HG03565 (cell line): ENCODE measurements at regions not wholly inside any gene's neighbourhood (a gene's known extent, or its start where the extent isn't known, plus 50 kb on each side); places are given as distances from the start of the nearest gene placed in this dataset.
"Not testable (repeated sequence)": the region's sequence is repeated elsewhere in the genome, so short reads cannot be mapped to it uniquely, and the experiment has no call there.

Source experiments
- ATAC-seq: cut with Tn5 transposase; IDR thresholded peaks from one replicate; pipeline ENCODE4 v1.9.1; 2021; ENCODE audit warnings: mild to moderate bottlenecking, moderate library complexity; ENCODE audit not compliant: unreplicated experiment

DNA sequence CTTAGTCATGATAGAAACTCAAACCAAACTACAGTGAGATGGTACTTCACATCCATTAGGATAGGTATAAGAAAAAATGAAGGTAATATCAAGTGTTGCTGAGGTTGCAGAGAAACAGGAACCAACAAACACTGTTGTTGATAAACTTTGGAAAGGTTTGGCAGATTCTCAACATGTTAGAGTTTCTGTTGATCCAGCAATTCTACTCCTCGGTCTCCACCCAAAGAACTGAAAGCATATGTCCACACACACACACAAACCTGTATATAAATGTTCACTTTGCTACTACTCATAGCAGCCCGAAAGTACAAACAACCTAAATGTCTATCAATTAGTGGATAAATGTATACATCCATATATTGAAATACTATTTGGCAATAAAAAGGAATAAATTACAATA, 128.3 kb upstream of the CARMIL1 start:
- ATAC-seq = no peak

DNA sequence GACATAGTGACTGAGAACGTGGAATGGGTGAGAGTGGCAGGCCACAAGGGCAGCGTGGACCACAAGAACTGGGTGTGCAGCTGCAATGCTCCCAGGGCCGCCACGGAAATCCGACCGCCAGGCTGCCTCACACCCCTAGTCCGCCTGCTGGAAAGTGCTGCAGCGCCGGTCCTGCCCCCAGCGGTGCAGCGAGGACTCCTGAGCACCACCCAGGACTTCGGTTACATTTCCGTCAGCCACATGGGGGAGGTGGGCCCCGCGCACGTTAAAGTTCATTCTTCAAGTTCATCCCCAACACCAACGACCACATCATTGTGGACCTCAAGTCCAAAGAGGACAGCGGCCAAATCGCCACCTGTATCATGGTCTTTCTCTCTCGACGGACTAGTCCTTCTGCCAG, 126.1 kb upstream of the CARMIL1 start:
- ATAC-seq = no peak

DNA sequence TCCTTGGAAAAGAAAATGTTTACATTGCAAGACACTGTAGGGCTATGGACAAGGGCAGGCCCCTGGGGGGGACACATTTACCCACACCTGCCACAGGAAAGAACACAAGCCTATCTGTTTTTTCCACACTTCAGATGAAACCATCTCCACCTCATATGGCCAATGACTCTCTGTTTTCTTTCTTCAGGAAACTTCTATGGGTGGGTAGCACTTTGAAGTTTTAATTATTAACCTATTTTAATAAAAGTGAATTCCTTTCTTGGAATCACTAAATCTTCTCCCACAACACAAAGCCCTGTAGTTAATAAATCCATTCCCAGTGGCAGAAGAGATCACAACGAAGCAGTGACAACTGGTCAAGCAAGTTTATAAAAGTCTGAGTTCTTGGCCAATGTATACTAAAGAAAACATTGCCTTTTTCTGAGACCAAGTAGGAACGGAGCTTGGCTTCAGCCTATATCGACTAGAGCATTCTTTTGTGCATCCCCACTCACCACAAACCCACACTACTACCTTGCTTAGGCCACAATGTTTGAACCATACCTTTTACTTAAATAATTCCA, 125.1 kb upstream of the CARMIL1 start:
- no peak for ATAC-seq

DNA sequence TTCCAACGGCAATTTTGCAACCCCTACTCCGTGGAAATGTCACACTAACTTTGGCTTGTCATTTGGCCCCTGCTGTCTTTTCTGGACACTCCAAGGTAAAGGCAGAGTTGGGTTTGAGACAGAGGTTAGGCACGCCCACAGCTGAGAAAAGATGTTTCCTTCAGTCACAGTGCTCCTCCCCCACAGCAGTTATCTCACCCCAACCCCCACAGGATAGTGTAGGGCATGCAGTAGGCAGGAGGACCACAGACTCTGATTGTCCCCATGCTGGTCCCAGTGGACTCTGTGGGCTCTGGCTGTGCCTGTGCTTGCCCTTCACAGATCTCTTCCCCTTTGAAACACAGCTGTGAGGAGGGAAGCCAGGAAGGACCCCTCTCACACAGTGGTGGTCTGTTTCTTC, 124.0 kb upstream of the CARMIL1 start:
- no peak for ATAC-seq

DNA sequence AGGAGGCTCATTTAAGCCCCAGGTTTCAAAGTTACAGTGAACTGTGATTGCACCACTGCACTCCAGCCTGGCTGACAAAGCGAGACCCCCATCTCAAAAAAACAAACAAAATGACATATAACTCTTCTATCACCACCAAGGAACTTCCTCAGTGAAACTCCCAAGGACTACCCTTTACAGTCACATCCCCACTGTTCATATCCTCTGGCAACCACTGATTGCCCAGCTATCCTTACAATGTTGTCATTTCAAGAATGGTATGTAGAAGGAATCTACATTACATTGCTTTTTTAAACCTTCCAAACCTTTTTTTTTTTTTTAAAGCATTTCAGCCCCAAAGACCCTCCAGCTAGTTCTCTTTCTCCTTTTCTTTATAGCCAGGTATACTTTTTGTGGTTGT, 123.1 kb upstream of the CARMIL1 start:
- no peak for ATAC-seq

DNA sequence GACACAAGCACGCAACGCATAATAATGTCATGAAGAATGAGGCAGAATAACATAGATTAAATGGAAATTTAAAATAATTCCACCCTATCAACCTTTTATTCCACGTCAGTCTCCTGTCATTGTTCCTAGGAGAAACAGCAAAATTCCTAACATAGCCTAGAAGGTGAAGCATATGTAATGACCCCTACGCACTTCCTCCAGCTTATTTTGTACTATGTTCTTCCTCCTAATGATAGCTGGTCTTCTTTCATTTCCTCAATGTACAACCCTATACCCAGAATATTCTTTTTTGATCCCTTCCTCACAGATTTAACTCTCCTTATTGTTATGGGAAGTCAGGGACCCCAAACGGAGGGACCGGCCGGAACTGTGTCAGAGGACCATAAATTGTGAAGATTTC, 122.0 kb upstream of the CARMIL1 start:
- no peak for ATAC-seq

DNA sequence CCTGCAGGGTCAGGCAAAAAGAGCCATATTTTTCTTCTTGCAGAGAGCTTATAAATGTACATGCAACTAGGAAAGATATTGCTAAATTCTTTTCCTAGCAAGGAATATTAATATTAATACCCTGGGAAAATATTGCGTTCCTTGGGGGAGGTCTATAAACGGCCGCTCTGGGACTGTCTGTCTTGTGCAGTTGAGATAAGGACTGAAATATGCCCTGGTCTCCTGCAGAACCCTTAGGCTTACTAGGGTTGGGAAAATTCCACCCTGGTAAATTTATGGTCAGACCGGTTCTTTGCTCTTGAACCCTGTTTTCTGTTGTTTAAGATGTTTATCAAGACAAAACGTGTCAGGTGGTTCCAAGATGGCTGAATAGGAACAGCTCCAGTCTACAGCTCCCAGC, 121.3 kb upstream of the CARMIL1 start:
- no peak for ATAC-seq

DNA sequence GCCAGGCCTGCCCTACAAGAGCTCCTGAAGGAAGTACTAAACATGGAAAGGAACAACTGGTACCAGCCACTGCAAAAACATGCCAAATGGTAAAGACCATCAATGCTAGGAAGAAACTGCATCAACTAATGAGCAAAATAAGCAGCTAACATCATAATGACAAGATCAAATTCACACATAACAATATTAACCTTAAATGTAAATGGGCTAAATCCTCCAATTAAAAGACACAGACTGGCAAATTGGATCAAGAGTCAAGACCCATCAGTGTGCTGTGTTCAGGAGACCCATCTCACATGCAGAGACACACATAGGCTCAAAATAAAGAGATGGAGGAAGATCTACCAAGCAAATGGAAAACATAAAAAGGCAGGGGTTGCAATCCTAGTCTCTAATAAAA, 119.0 kb upstream of the CARMIL1 start:
- ATAC-seq = not testable (repeated sequence)

DNA sequence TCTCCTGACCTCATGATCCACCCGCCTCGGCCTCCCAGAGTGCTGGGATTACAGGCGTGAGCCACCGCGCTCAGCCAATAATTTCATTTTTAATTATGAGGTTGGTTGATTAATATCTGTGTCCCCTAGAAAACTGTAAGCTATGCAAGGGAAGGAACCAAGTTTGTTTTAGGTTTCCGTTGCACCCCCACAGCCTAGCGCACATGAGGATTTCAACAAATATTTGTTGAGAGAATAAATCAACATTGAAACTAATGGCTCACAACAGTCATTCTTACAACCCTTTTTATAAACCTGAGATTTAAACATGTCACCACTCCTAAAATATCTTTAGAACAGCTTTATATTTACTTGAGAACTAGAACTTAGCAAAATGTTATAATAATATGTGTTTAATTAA, 114.0 kb upstream of the CARMIL1 start:
- ATAC-seq = no peak

DNA sequence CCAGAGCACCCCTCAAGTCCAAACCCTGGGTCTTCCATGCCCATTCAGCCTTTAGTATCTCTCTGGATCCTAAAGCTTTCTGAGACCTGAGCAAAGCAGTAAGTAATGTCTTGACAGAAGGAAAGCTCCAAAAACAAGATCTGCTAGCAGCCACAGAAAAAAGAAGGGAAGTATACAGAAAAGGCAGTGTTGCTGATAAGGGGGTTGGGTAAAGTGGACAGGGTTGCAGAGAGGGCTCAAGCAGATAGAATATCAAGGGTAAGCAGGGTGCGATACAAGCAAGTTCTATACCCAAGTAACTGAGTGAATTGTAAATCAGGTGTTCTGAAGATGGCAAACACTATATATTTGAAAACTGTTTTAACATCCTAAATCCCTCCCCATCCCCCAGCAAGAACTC, 113.4 kb upstream of the CARMIL1 start:
- no peak for ATAC-seq

DNA sequence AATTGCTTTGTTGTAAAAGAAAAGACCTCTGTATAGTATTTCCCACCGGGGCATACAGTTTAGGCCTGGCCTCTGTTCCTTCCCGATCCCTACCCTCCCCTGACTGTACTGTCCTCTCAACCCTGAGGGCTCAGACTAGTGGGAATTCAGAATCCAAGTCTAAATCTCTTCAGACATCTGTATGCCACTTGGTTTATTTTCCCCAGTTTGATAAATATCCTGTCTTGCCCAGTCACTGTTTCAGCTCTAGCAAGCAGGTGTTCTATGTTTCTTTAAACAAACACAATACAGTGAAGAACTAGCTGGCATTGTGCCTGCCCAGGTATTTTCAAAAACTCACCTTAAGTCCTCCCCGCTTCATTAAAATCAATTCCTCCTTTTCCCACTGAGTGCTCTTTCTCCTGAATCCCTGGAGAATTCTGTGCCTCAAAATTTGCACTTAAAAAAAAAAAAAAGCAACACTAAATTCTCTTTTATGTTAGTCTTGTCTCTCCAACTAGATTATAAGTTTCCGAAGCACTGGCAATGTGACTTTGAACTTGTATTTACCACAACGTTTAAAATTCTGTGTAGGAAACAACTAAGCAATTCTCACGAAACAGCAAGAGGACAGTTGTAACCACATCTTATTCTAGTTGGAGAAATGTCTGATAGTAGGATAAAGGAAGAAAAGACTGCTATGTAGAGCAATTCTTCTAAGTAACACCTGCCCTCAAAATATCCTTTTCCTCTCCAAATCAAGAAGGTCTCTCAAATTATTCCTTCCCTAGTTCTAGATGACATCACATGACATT, 112.0 kb upstream of the CARMIL1 start:
- no peak for ATAC-seq

DNA sequence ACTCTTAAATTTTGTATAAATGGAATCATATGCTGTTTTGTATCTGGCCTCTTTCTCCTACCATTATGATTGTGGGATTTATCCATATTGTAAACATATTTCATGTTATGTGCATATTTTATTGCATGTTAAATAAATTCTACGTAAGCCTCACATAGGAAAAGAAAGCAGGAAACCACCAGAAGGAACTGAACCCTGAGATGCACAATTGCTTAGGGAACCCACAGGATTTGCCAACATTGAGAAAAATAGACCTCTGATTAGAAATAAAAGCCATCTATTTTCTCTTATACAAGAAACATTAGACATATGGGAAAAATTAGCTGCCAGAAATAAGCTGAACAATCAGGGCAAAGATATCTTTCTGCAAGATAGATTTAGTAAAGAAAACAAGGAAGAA, 111.2 kb upstream of the CARMIL1 start:
- ATAC-seq = no peak

DNA sequence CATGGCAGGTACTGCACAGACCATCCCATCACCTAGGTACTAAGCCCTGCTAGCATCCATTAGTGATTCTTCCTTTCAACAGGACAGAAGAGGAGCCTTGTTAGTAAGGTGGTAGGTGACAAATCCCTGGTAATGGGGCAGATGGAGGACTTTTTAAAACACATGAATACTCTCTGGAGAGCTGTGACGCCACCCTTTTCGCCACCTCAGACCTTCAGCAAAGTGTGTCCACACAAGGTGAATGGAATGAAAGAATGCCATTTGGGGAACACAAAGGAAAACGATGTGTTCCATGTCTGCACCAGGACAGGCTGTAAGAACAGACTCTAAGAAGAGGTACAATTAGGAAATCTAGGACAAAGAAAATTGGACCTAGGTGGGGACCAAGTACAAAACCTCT, 110.5 kb upstream of the CARMIL1 start:
- ATAC-seq = no peak

DNA sequence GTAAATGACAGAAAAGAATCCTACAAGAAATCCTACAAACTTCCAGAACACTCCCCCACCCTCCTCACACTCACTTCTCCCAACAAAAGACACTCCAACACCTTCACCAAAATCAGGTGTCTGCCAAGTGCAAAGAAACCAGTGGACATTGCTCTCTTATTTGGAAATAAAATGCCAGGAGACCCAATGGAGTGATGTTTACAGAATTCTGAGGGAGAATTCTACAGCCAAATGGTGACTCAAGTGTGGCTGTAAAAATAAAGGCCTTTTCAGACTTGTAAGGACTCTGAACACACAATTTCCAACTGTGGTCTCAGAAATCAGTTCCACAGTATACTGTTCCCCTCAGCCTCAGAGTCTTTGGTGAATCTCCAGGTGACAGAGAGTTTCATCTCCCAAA, 109.6 kb upstream of the CARMIL1 start:
- ATAC-seq = no peak

DNA sequence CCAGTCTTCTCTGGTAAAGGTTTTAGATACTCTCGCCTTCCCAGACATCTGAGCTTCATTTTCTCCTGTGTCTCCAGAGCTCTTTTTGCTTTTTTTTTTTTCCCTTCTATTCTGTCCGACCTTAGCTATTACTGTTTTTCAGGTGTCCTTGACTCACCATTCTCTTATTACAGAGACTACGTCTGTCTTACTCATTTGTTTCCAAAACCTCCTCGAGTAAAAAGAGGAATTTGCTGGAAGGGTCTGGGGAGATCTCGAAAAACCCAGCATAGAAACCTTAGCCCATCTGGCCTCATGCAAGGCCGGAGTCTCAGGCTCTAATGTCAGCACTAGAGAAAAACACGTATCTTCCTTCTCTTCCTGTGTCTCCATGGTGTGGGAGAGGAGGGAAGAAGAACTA, 109.2 kb upstream of the CARMIL1 start:
- no peak for ATAC-seq

DNA sequence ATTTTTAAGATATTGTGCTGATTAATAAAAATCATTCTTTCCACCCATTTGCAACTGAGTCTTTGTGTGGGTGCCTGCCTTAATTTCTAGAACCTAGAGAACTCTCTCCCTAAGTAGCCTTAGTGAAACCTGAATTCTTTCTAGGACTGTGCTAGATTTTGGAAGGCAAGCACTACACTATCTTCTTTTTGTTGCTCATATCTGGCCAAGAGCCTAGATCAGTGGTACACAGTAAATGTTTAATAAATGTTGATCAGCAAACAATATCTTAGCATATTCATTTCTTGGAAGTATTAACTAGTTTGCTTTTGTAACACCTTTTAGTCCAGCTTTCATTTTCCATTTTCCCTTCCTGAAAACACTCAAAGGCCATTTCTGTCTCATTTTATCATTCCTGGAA, 108.5 kb upstream of the CARMIL1 start:
- ATAC-seq = no peak

DNA sequence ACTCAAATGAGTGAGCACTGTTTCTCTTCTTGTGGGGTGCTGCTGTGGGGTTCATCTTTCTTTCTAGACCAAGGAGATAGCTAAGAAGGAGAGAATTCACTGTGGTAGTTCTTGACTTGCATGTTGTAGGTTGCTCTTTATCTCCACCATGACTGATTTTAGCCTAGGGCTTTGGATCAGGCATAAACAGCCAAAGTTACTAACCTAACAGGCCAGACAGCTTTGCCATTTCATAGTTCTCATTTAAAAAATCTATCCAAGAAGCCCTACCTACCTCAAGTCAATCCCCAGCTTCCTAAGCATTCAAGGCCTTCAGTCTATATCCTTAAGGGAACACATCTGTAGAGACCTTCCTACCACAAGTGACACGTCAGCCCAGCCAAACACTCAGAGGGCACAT, 107.9 kb upstream of the CARMIL1 start:
- ATAC-seq = no peak

DNA sequence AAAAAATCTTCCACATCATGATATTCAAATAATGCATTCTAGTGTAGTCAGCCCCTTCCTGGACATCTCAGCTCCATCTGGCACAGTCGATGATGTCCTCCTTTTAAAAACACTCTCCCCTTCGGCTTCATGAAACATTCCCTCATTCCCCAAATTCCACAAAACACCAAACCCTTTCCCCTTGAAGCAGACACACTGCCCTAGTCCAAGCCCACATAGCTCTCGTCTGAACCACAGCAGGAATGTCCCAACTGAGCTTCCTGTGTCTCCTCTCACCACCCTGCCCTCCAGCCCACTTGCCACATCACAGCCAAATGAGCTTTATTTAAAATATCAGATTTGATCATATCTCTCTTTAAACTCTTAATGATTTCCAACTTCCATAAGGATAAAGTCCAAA, 106.4 kb upstream of the CARMIL1 start:
- ATAC-seq = no peak

DNA sequence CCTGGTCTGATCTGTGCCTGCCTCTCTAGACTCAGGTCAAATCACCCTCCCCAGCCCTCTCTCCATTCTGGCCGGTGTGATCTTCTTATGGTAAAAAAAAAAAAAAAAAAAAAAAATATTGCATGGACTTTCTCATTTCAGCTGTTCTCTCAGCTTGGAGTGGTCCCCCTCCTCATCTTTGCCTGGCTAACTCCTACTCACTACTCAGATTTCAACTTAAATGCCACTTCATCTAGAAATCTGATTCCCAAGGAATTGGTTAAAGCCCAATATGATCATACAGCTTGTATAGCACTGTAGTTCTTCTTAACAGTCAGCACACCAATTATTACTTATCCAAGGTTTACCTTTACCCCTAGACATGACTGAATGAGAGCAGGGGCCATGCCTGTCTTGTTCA, 105.9 kb upstream of the CARMIL1 start:
- no peak for ATAC-seq

DNA sequence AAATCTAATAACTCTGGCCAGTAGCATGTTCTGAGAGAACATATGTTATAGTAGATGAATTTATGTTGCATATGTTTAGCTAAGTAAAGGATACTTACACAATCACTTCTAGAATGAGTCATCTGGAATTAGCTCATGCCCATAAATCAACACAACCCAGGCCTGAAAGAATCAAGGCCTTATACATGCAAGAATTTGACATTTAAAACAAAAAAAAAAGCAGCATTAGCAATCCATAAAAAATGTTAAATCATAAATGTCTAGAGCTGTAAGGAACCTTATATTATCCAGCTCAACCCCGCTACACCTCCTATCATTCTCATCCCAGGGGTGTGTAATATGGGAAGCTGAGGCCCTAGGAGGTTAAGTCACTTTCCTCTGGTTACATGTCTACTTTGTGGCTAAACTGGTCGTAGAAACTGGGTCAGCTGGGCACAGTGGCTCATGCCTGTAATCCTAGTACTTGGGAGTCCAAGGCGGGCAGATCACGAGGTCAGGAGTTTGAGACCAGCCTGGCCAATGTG, 105.2 kb upstream of the CARMIL1 start:
- ATAC-seq = no peak

DNA sequence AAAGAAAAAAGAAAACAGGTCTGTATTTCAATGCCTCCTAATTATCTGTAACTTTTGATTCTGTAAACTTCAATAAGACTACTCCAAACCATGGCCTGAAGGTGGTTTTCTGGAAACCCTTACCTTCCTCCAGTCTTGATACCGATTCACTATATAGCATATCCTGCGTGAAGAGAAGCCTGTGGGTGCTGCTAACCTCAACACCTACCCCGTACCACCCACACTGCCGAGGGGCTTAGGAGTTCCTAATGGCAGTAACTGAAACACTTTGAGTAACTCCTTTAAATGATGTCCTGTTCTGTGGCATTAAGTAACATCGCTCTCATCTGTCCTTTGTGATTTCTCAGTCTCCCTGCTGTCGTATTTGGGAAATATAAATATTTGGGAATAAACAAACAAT, 104.5 kb upstream of the CARMIL1 start:
- ATAC-seq = no peak

DNA sequence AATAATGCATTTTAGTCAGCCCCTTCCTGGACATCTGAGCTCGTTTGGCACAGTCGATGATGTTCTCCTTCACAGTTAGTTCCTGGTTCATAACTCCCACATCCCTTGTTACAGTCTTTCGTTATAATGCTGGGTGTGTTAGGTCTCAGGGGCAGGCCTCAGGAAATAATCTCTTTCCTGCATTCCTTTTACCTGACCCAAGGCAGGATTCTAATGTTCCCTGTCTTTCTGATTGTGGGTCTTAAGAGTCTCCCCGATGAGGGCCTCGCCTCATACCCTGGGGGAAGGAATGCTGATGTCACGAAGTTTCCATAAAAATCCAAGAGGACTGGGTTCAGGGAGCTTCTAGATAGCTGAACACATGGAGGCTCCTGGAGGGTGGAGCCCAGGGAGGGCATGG, 104.0 kb upstream of the CARMIL1 start:
- no peak for ATAC-seq

DNA sequence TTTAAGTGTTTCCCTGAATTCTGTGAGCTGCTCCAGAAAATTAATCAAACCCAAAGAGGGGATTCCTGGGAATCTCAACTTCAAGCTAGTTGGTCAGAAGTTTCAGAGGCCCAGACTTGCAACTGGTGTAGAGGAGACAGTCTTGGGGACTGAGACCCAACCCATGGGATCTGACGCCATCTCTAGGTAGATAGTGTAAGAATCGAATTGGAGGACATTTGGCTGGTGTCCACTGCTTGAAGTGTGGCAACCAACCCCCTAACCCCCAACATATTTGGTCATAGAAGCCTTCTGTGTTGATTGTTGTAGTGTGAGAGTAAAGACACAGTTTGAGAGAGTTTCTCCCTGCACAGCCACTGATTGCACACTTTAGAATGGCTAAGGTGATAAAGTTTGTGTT, 103.5 kb upstream of the CARMIL1 start:
- ATAC-seq = no peak
